ENCODE measurements at regions not wholly inside any gene's neighbourhood (a gene's known extent, or its start where the extent isn't known, plus 50 kb on each side); places are given as distances from the start of the nearest gene placed in this dataset.

GRCh38 chr1:103247517-103247916, 139.2 kb upstream of the COL11A1 start:
- Histone ChIP-seq H3K4me3 (no peak overlapping the region), H3K27me3 (replicated peaks; ENCODE audit: insufficient read depth) (no peaks in the 10 kb centered on the region), H3K4me1 (ENCODE audit: control insufficient read depth in 1 of 2, low read depth in 2 of 2) (no peaks in the 10 kb centered on the region), H3K9me3 (no peaks in the 10 kb centered on the region), H3K27ac (no peak overlapping the region), H3K36me3 (no peaks in the 10 kb centered on the region)
- ATAC-seq (ENCODE audit: insufficient number of reproducible peaks, low FRiP score, low read depth) (no peak), DNase-seq (ENCODE audit: low spot score) (no peak)
- no peak for TF ChIP-seq CTCF (IDR thresholded peaks at IDR 0.05)

DNA sequence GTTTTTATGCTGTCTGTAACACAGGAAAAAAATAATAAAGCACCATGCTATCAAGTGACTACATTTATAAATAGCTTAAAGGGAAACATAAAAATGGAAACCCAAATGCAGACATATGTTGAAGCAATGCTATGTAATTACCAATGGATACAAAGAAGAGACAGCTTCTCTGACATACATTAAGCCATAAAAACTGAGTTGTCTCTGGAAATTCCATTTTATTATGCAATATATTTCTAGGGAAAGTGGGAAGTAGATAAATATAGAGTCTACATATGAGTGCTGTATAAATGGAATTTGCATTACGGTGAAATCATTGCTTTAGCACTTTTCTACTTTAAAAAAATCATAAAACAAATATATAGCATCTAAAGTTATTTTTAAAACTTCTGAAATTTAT, 135.2 kb upstream of the COL11A1 start:
- TF ChIP-seq CTCF (IDR thresholded peaks at IDR 0.05), result no peak
- H3K27ac ChIP-seq, result no peak overlapping the region

GRCh38 chr1:103239034-103239433, 130.7 kb upstream of the COL11A1 start:
- TF ChIP-seq CTCF (IDR thresholded peaks at IDR 0.05), result no peak
- no peak overlapping the region for H3K27ac ChIP-seq
- no peaks in the 10 kb centered on the region for H3K27me3 ChIP-seq (replicated peaks; ENCODE audit: insufficient read depth)
- H3K4me3 ChIP-seq, result no peak overlapping the region
- no peaks in the 10 kb centered on the region for H3K9me3 ChIP-seq
- no peak for DNase-seq (ENCODE audit: low spot score)
- H3K4me1 ChIP-seq (ENCODE audit: control insufficient read depth in 1 of 2, low read depth in 2 of 2), result no peaks in the 10 kb centered on the region
- H3K36me3 ChIP-seq, result no peaks in the 10 kb centered on the region
- ATAC-seq (ENCODE audit: insufficient number of reproducible peaks, low FRiP score, low read depth), result no peak

More for the DNA sequence above, 135.2 kb upstream of the COL11A1 start:
- Histone ChIP-seq H3K27me3 (replicated peaks; ENCODE audit: insufficient read depth) (no peaks in the 10 kb centered on the region), H3K36me3 (no peaks in the 10 kb centered on the region), H3K4me1 (ENCODE audit: control insufficient read depth in 1 of 2, low read depth in 2 of 2) (no peaks in the 10 kb centered on the region), H3K4me3 (no peak overlapping the region), H3K9me3 (no peaks in the 10 kb centered on the region)
- ATAC-seq (ENCODE audit: insufficient number of reproducible peaks, low FRiP score, low read depth), result no peak
- DNase-seq (ENCODE audit: low spot score), result no peak

- ATAC-seq (ENCODE audit: insufficient number of reproducible peaks, low FRiP score, low read depth), result no peak
- H3K36me3 ChIP-seq, result no peaks in the 10 kb centered on the region
Observed at GRCh38 chr1:103230061-103230460, 121.7 kb upstream of the COL11A1 start.

DNA sequence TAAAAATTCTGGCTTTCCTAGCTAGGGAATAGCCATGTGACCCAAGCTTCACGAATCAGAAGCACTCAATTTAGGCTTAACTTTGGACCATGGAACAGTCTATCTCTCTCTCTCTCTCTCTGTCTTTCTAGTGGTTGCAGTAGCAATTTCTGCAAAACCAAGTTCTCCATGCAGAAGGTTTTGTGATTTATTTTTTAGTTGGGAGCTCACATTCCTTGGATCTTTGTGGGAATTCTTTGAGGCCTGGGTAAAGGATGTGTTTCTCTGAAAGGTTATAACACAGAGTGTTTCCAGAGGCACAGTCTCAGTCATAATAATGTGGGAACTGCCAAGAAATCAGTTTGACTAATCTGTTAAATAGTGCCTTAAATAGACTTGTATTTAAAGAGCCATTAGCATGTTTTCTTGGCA, 112.3 kb upstream of the COL11A1 start:
- H3K36me3 ChIP-seq, result no peaks in the 10 kb centered on the region
- H3K27me3 ChIP-seq (replicated peaks; ENCODE audit: insufficient read depth), result no peaks in the 10 kb centered on the region
- DNase-seq (ENCODE audit: low spot score), result no peak
- no peaks in the 10 kb centered on the region for H3K4me1 ChIP-seq (ENCODE audit: control insufficient read depth in 1 of 2, low read depth in 2 of 2)
- no peak for TF ChIP-seq CTCF (IDR thresholded peaks at IDR 0.05)
- no peak overlapping the region for H3K27ac ChIP-seq
- H3K4me3 ChIP-seq, result no peak overlapping the region
- H3K9me3 ChIP-seq, result no peaks in the 10 kb centered on the region
- no peak for ATAC-seq (ENCODE audit: insufficient number of reproducible peaks, low FRiP score, low read depth)

More at GRCh38 chr1:103230061-103230460, 121.7 kb upstream of the COL11A1 start:
- H3K4me3 ChIP-seq, result no peak overlapping the region
- TF ChIP-seq CTCF (IDR thresholded peaks at IDR 0.05), result no peak
- no peak for DNase-seq (ENCODE audit: low spot score)
- no peak overlapping the region for H3K27ac ChIP-seq
- no peaks in the 10 kb centered on the region for H3K9me3 ChIP-seq
- H3K27me3 ChIP-seq (replicated peaks; ENCODE audit: insufficient read depth), result no peaks in the 10 kb centered on the region
- H3K4me1 ChIP-seq (ENCODE audit: control insufficient read depth in 1 of 2, low read depth in 2 of 2), result no peaks in the 10 kb centered on the region

Data from thoracic aorta (tissue), 2 donors.